GM21526 (cell line): ENCODE measurements at regions not wholly inside any gene's neighbourhood (a gene's known extent, or its start where the extent isn't known, plus 50 kb on each side); places are given as distances from the start of the nearest gene placed in this dataset.
"Not testable (repeated sequence)": the region's sequence is repeated elsewhere in the genome, so short reads cannot be mapped to it uniquely, and the experiment has no call there.

Experiments used
- ATAC-seq: cut with Tn5 transposase; IDR thresholded peaks from one replicate; pipeline ENCODE4 v1.9.1; 2021; ENCODE audit warnings: moderate library complexity; ENCODE audit not compliant: unreplicated experiment, low FRiP score

GRCh38 chr4:164262508-164262907 lies 491.4 kb upstream of the SMIM31 start:
- ATAC-seq, result not testable (repeated sequence)

- not testable (repeated sequence) for ATAC-seq
Observed at GRCh38 chr4:164277414-164277813, 476.5 kb upstream of the SMIM31 start.

- no peak for ATAC-seq
Observed at GRCh38 chr4:164287173-164287572, 466.8 kb upstream of the SMIM31 start.

- no peak for ATAC-seq
Observed at GRCh38 chr4:164288578-164288977, 465.4 kb upstream of the SMIM31 start.

GRCh38 chr4:164293203-164293602 lies 460.7 kb upstream of the SMIM31 start:
- ATAC-seq, result no peak

- no peak for ATAC-seq
Observed at GRCh38 chr4:164293743-164294142, 460.2 kb upstream of the SMIM31 start.

GRCh38 chr4:164301430-164301829 lies 452.5 kb upstream of the SMIM31 start:
- ATAC-seq, result no peak

GRCh38 chr4:164304101-164304639 lies 449.8 kb upstream of the SMIM31 start:
- peak; percentile 60 for ATAC-seq

GRCh38 chr4:164304861-164305260 lies 449.1 kb upstream of the SMIM31 start:
- ATAC-seq, result no peak

- ATAC-seq, result no peak
Observed at GRCh38 chr4:164307262-164307661, 446.7 kb upstream of the SMIM31 start.

- no peak for ATAC-seq
Observed at GRCh38 chr4:164312671-164313070, 441.3 kb upstream of the SMIM31 start.

- no peak for ATAC-seq
Observed at GRCh38 chr4:164313853-164314252, 440.1 kb upstream of the SMIM31 start.

GRCh38 chr4:164318350-164318749 lies 435.6 kb upstream of the SMIM31 start:
- ATAC-seq, result no peak

- no peak for ATAC-seq
Observed at GRCh38 chr4:164319688-164320087, 434.2 kb upstream of the SMIM31 start.

GRCh38 chr4:164320847-164321246 lies 433.1 kb upstream of the SMIM31 start:
- no peak for ATAC-seq

- ATAC-seq, result no peak
Observed at GRCh38 chr4:164326056-164326455, 427.9 kb upstream of the SMIM31 start.

GRCh38 chr4:164337219-164337944 lies 416.5 kb upstream of the SMIM31 start:
- ATAC-seq, result no peak

- ATAC-seq, result no peak
Observed at GRCh38 chr4:164343472-164343976, 410.4 kb upstream of the SMIM31 start.

- no peak for ATAC-seq
Observed at GRCh38 chr4:164345756-164346155, 408.2 kb upstream of the SMIM31 start.

- no peak for ATAC-seq
Observed at GRCh38 chr4:164350061-164350460, 403.9 kb upstream of the SMIM31 start.

- ATAC-seq, result not testable (repeated sequence)
Observed at GRCh38 chr4:164350716-164351115, 403.2 kb upstream of the SMIM31 start.

- no peak for ATAC-seq
Observed at GRCh38 chr4:164357957-164358356, 396.0 kb upstream of the SMIM31 start.
